ENCODE measurements at regions not wholly inside any gene's neighbourhood (a gene's known extent, or its start where the extent isn't known, plus 50 kb on each side); places are given as distances from the start of the nearest gene placed in this dataset.

- TF ChIP-seq GATA3 (IDR thresholded peaks at IDR 0.05; ENCODE audit: low read depth, low read length) (no peak), GATA2 (IDR thresholded peaks at IDR 0.05; ENCODE audit: low read depth, low read length) (no peak)
These were observed 471.7 kb upstream of the B3GALT2 start for GRCh38 chr1:193658081-193658480.
